HFFc6 (cell line): ENCODE measurements at regions not wholly inside any gene's neighbourhood (a gene's known extent, or its start where the extent isn't known, plus 50 kb on each side); places are given as distances from the start of the nearest gene placed in this dataset.

Experiments
- DNase-seq: peaks from one replicate; pipeline ENCODE4 v3.0.0-alpha.2; 2018
- H3K27ac Mint-ChIP-seq: 2 replicates; pipeline ENCODE4 v1.8.0; 2020; ENCODE audit warnings: mild to moderate bottlenecking, mixed read lengths
- H3K27me3 Mint-ChIP-seq: 2 replicates; pipeline ENCODE4 v1.8.0; 2021; ENCODE audit warnings: mild to moderate bottlenecking, moderate library complexity, mixed read lengths; ENCODE audit not compliant: insufficient read depth
- H3K36me3 Mint-ChIP-seq: 2 replicates; pipeline ENCODE4 v1.8.0; 2021; ENCODE audit warnings: low read depth, mixed read lengths
- H3K4me1 Mint-ChIP-seq: 2 replicates; pipeline ENCODE4 v1.8.0; 2020; ENCODE audit warnings: low read depth, mixed read lengths
- H3K4me3 Mint-ChIP-seq: 2 replicates; pipeline ENCODE4 v1.8.0; 2020; ENCODE audit warnings: mild to moderate bottlenecking, moderate library complexity, mixed read lengths
- H3K9me3 Mint-ChIP-seq: 2 replicates; pipeline ENCODE4 v1.8.0; 2020; ENCODE audit warnings: mild to moderate bottlenecking, mixed read lengths
- TF ChIP-seq, protein P1 (sequence below): fragments of 200-600 bp; sonication (generic); IDR thresholded peaks from 2 replicates; pipeline ENCODE4 v1.5.0; 2021; ENCODE audit warnings: antibody characterized with exemption, mild to moderate bottlenecking

DNA sequence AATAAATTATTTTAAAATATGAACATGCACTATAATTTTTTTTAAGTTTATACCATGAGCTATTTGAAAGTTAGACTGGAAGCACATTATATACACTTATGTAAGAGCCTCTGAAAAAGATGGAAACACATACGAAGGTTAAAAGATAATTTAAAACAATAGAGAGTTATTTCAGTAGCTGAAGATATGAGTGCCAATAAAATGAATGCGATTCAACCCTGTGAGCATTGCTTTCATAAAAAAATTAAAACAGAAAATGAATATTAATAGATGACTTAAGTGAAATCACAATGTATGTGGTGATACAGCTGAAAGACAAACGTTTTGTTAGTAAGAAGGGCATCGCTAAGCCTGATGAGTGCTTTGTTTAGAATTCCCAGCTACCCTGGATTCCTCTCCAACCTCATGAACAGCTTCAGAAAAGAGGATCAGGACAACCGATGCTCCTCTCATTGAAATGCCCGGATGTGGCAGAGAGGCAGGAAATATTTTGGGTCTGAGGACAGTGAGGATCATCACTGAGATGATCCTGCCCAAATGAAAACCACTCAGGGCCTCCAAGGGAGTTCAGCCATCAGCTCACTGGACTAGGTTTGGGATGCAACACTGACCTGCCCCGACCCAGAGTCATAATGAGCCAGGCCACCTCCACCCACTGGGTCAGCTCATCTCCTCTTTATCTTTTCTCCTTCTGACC is 60.2 kb upstream of the TOP3B start:
- TF ChIP-seq, protein P1, sequence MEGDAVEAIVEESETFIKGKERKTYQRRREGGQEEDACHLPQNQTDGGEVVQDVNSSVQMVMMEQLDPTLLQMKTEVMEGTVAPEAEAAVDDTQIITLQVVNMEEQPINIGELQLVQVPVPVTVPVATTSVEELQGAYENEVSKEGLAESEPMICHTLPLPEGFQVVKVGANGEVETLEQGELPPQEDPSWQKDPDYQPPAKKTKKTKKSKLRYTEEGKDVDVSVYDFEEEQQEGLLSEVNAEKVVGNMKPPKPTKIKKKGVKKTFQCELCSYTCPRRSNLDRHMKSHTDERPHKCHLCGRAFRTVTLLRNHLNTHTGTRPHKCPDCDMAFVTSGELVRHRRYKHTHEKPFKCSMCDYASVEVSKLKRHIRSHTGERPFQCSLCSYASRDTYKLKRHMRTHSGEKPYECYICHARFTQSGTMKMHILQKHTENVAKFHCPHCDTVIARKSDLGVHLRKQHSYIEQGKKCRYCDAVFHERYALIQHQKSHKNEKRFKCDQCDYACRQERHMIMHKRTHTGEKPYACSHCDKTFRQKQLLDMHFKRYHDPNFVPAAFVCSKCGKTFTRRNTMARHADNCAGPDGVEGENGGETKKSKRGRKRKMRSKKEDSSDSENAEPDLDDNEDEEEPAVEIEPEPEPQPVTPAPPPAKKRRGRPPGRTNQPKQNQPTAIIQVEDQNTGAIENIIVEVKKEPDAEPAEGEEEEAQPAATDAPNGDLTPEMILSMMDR, result no peak
- no peaks in the 10 kb centered on the region for H3K36me3 Mint-ChIP-seq
- DNase-seq, result no peak
- H3K27me3 Mint-ChIP-seq, result peaks cover 21% of the 10 kb centered on the region
- no peaks in the 10 kb centered on the region for H3K9me3 Mint-ChIP-seq
- no peak overlapping the region for H3K4me3 Mint-ChIP-seq
- peaks cover 10% of the 10 kb centered on the region for H3K4me1 Mint-ChIP-seq
- no peak overlapping the region for H3K27ac Mint-ChIP-seq

DNA sequence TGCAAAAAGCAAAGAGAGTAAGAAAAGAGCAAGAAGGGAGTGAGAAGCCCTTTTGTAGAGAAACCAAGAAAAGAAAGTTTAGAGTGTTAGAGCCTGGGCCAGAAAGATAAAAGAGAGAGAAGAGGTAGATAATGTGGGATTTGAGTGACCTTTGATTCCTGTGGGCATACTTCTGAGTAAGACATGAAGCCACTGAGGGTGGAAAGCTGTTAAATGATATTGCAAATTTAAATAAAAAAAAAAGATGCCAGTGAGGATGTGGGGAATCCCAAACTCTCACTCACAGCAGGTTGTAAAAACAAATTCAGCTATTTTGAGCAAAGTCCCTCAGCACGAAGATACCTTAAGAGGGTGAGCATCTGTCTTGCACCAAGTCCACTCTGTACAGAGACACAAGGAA is 59.4 kb upstream of the TOP3B start:
- Mint-ChIP-seq H3K27me3 (peaks cover 18% of the 10 kb centered on the region), H3K4me3 (no peak overlapping the region), H3K9me3 (no peaks in the 10 kb centered on the region), H3K4me1 (peaks cover 15% of the 10 kb centered on the region), H3K27ac (no peak overlapping the region), H3K36me3 (no peaks in the 10 kb centered on the region)
- TF ChIP-seq, protein P1, result no peak
- DNase-seq, result no peak

DNA sequence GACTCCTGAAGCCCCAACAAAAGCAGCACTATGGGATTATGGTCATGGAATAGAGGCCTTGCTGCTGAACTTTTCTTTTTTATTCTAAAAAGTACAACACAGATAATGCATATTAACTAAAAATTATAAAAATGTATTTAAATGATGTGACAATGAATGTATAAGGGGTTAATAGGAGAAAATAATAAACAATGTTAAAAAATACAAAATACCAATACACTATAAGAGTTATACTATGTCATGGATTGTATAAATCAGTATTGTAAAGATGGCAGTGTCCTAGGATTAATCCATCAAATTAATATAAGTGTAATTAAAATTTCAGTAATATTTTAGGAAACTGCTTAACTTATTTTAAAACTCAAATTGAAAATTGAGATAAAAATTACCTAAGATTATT is 58.3 kb upstream of the TOP3B start:
- H3K4me1 Mint-ChIP-seq, result peaks cover 15% of the 10 kb centered on the region
- no peaks in the 10 kb centered on the region for H3K36me3 Mint-ChIP-seq
- peaks cover 12% of the 10 kb centered on the region; the same call in 1 of the 2 replicates for H3K27me3 Mint-ChIP-seq
- DNase-seq, result no peak
- H3K9me3 Mint-ChIP-seq, result no peaks in the 10 kb centered on the region
- no peak overlapping the region for H3K27ac Mint-ChIP-seq
- TF ChIP-seq, protein P1, result no peak
- no peak overlapping the region for H3K4me3 Mint-ChIP-seq

DNA sequence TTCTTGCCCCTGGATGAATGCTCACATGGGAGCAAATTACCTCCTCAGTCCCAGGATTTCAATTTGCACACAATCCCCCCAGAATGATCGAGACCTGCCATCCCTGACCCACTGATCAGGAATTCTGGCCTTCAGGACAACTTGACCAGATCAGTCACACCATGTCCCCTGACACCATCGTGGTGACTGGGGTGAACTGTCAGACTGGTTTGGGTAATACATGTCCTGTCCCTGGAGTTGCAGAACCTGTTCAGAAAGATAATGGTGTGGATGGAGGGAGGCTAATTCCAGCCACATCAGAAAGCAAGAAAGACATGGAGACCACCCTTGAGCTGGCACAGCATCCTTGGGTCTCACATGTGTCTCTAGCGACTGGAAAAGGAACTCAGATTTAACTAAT is 57.9 kb upstream of the TOP3B start:
- TF ChIP-seq, protein P1, result no peak
- peaks cover 12% of the 10 kb centered on the region; the same call in 1 of the 2 replicates for H3K27me3 Mint-ChIP-seq

DNA sequence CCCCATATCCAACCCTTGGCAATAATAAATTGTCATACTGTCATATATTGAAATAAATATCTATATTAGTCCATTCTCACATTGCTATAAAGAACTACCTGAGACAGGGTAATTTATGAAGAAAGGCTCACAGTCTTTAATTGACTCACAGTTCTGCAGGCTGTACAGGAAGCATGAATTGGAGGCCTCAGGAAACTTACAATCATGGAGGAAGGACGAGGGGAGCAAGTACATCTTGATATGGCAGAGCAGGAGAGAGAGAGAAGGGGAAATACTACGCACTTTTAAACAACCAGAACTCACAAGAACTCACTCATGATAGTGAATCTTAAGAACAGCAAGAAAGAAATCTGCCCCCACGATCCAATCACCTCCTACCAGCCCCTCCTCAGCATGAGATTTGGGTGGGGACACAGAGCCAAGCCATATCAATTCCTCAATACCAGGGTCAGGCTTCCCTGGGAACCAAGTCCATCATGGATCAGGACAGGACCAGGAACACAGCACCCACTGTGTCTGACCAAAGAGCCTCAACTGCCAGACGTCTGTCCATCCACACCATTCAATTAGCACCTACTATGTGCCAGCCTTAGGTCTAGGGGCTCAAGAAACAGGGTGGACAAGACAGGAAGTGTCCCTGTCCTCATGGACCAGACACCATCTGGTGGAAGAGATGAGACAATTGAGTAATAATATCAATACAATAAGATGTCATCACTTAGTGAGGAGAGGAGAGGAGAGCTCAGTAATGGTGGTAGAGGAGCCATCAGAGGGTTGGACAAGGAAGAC is 56.9 kb upstream of the TOP3B start:
- Mint-ChIP-seq H3K4me3 (no peak overlapping the region), H3K36me3 (no peaks in the 10 kb centered on the region), H3K4me1 (peaks cover 15% of the 10 kb centered on the region), H3K27me3 (peaks cover 17% of the 10 kb centered on the region), H3K9me3 (no peaks in the 10 kb centered on the region), H3K27ac (no peak overlapping the region)
- TF ChIP-seq, protein P1, result no peak
- no peak for DNase-seq

More for the DNA sequence above, 57.9 kb upstream of the TOP3B start:
- Mint-ChIP-seq H3K36me3 (no peaks in the 10 kb centered on the region), H3K9me3 (no peaks in the 10 kb centered on the region), H3K4me3 (no peak overlapping the region), H3K4me1 (peaks cover 15% of the 10 kb centered on the region), H3K27ac (no peak overlapping the region)
- no peak for DNase-seq
